Endothelial cell of umbilical vein (primary cell): ENCODE measurements at regions not wholly inside any gene's neighbourhood (a gene's known extent, or its start where the extent isn't known, plus 50 kb on each side); places are given as distances from the start of the nearest gene placed in this dataset.

Experiments
- BruUV-seq: library from RNA; stranded (reverse); fragments of 400-500 nt; replicated peaks from 2 replicates; lab custom pipeline; 2021; lab: Mats Ljungman, UMichigan
- CTCF ChIA-PET: fragments of 300-600, 350-600 bp; sonication (Branson Sonifier 250); formaldehyde crosslinking; loops from one replicate; lab custom pipeline; 2021; ENCODE audit warnings: antibody characterized with exemption, inconsistent platforms; lab: Charles Lee
- POLR2A ChIA-PET: fragments of 300-600, 350-600 bp; sonication (Branson Sonifier 250); formaldehyde crosslinking; loops from one replicate; lab custom pipeline; 2021; ENCODE audit warnings: antibody characterized with exemption, inconsistent platforms; lab: Charles Lee
- DNase-seq: peaks from one replicate; pipeline ENCODE4 v3.0.0-alpha.2; 2011; ENCODE audit warnings: low read depth, low spot score
- FAIRE-seq: peaks from 2 replicates; lab custom pipeline; 2011; peaks lifted over from hg19 to GRCh38; lab: Jason Lieb, UNC
- H2AFZ ChIP-seq: 2 replicates; pipeline ENCODE4 v1.6.0; 2012; ENCODE audit warnings: low read depth, low read length, control low read depth, inconsistent platforms
- H3K27ac ChIP-seq: 2 replicates; pipeline ENCODE4 v1.5.1; 2011; ENCODE audit warnings: low read depth, mild to moderate bottlenecking, control low read depth, low read length, moderate library complexity; ENCODE audit not compliant: insufficient read depth
- H3K27me3 ChIP-seq, 2 experiments: 2 replicates each; pipeline versions ENCODE4 v1.6.0 to v1.6.1; 2011; ENCODE audit warnings: low read length in 2 of 2, mixed read lengths in 1 of 2; ENCODE audit not compliant: control insufficient read depth in 2 of 2, insufficient read depth in 2 of 2
- H3K36me3 ChIP-seq, 2 experiments: 2 replicates in 1 of 2; 3 replicates in 1 of 2; pipeline ENCODE4 v1.5.1; 2011; ENCODE audit warnings: low read length in 2 of 2, mild to moderate bottlenecking in 1 of 2, moderate library complexity in 1 of 2; ENCODE audit not compliant: control insufficient read depth in 2 of 2, insufficient read depth in 2 of 2; ENCODE audit errors: extremely low read depth in 1 of 2
- H3K4me1 ChIP-seq: 3 replicates; pipeline ENCODE4 v1.5.1; 2011; ENCODE audit warnings: mild to moderate bottlenecking, low read length; ENCODE audit not compliant: control insufficient read depth, insufficient read depth; ENCODE audit errors: extremely low read depth
- H3K4me2 ChIP-seq: 2 replicates; pipeline ENCODE4 v1.6.1; 2011; ENCODE audit warnings: low read length, control low read depth, mixed read lengths; ENCODE audit not compliant: insufficient read depth
- H3K4me3 ChIP-seq, 3 experiments: fragments of 200-600 bp in 1 of 3; sonication (generic), shearing (Covaris generic) in 1 of 3; replicated peaks in 1 of 3; 2 replicates each; pipeline ENCODE4 v1.5.1; 2011 to 2016; ENCODE audit warnings: control low read depth in 3 of 3, low read length in 3 of 3, mild to moderate bottlenecking in 2 of 3, inconsistent platforms in 1 of 3, low read depth in 1 of 3, moderate library complexity in 1 of 3; ENCODE audit not compliant: insufficient read depth in 1 of 3
- H3K79me2 ChIP-seq: 2 replicates; pipeline ENCODE4 v1.6.0; 2012; ENCODE audit warnings: low read length, inconsistent platforms; ENCODE audit not compliant: control insufficient read depth, insufficient read depth
- H3K9ac ChIP-seq: replicated peaks from 2 replicates; pipeline ENCODE3; 2011; ENCODE audit warnings: low read length, control low read depth; ENCODE audit not compliant: insufficient read depth; ENCODE audit errors: extremely low read depth
- H3K9me1 ChIP-seq: replicated peaks from 3 replicates; pipeline ENCODE4 v1.6.0; 2011; ENCODE audit warnings: mild to moderate bottlenecking, low read length; ENCODE audit not compliant: control insufficient read depth, insufficient read depth; ENCODE audit errors: extremely low read depth
- H3K9me3 ChIP-seq: replicated peaks from 2 replicates; pipeline ENCODE4 v1.5.1; 2012; ENCODE audit warnings: low read length, inconsistent platforms; ENCODE audit not compliant: control insufficient read depth, insufficient read depth
- H4K20me1 ChIP-seq: replicated peaks from 2 replicates; pipeline ENCODE3; 2011; ENCODE audit warnings: mild to moderate bottlenecking, low read length; ENCODE audit not compliant: control insufficient read depth, insufficient read depth; ENCODE audit errors: extremely low read depth
- CTCF ChIP-seq, 2 donors: IDR thresholded peaks; 1 replicate in 1 of 2; 2 replicates in 1 of 2; pipeline ENCODE4 v1.5.1; 2011; ENCODE audit warnings: low read length in 2 of 2, mild to moderate bottlenecking in 2 of 2, moderate library complexity in 2 of 2, control low read depth in 1 of 2, inconsistent platforms in 1 of 2, low read depth in 1 of 2; ENCODE audit not compliant: insufficient read depth in 1 of 2; ENCODE audit errors: extremely low read depth in 1 of 2
- EZH2 ChIP-seq: IDR thresholded peaks from 2 replicates; pipeline ENCODE4 v1.6.1; 2012; ENCODE audit warnings: borderline replicate concordance, low read depth, mild to moderate bottlenecking, moderate library complexity, low read length, inconsistent platforms; ENCODE audit not compliant: severe bottlenecking
- FOS ChIP-seq: IDR thresholded peaks from 2 replicates; pipeline ENCODE4 v1.6.1; 2011; ENCODE audit warnings: mild to moderate bottlenecking, low read length, moderate library complexity, borderline replicate concordance; ENCODE audit not compliant: insufficient read depth
- GATA2 ChIP-seq: IDR thresholded peaks from 2 replicates; pipeline ENCODE4 v1.7.0; 2011; ENCODE audit warnings: low read depth, mild to moderate bottlenecking, moderate library complexity, mixed read lengths, low read length; ENCODE audit not compliant: insufficient read length, insufficient read depth
- JUN ChIP-seq: IDR thresholded peaks from 2 replicates; pipeline ENCODE4 v1.6.1; 2011; ENCODE audit warnings: borderline replicate concordance, low read depth; ENCODE audit not compliant: insufficient read length, insufficient read depth
- MAX ChIP-seq: IDR thresholded peaks from 2 replicates; pipeline ENCODE4 v1.6.1; 2011; ENCODE audit not compliant: insufficient read depth, insufficient read length
- MYC ChIP-seq: IDR thresholded peaks from one replicate; pipeline ENCODE4 v1.6.1; 2011; ENCODE audit warnings: mild to moderate bottlenecking, low read depth, low read length
- POLR2A ChIP-seq: IDR thresholded peaks from 2 replicates; pipeline ENCODE4 v1.6.1; 2012; ENCODE audit warnings: low read depth, mild to moderate bottlenecking, control low read depth, low read length
- POLR2AphosphoS5 ChIP-seq: IDR thresholded peaks from 2 replicates; pipeline ENCODE4 v1.6.1; 2012; ENCODE audit warnings: low read depth, mild to moderate bottlenecking, control low read depth, low read length, moderate library complexity; ENCODE audit not compliant: insufficient read depth
- dilution Hi-C: fragments of 300-500 bp; cut with MboI; formaldehyde crosslinking; loops from one replicate; pipeline ENCODE4 v1.15.0; 2019; ENCODE audit warnings: low sequenced_read_pairs; ENCODE audit not compliant: extremely low pct_ligation_motif_present
- intact Hi-C: fragments of 100-400 bp; cut with micrococcal nuclease; formaldehyde crosslinking; loops from one replicate; pipeline ENCODE4 v1.10.0; 2022

- no peak overlapping the region for H3K4me3 ChIP-seq
Observed at GRCh38 chr4:188329521-188329920, 190.3 kb downstream of the TRIML1 start.

More at GRCh38 chr4:188329521-188329920, 190.3 kb downstream of the TRIML1 start:
- H3K9ac ChIP-seq, result no peak overlapping the region
- H3K9me3 ChIP-seq, result peaks cover 5% of the 10 kb centered on the region
- H3K9me1 ChIP-seq, result no peaks in the 10 kb centered on the region
- intact Hi-C loops (no loop called here), dilution Hi-C loops (no loop called here)
- H3K79me2 ChIP-seq, result no peaks in the 10 kb centered on the region
- no peak overlapping the region for H3K27ac ChIP-seq
- CTCF ChIA-PET, result no interaction called here
- DNase-seq, result no peak
- no peaks in the 10 kb centered on the region for H3K36me3 ChIP-seq
- no peak overlapping the region for H3K4me2 ChIP-seq
- POLR2A ChIA-PET, result no interaction called here
- BruUV-seq, result no TSS peak
- no peak for TF ChIP-seq JUN
- TF ChIP-seq GATA2, result no peak
- no peak for TF ChIP-seq CTCF (IDR thresholded peaks at IDR 0.05; ENCODE audit: extremely low read depth in 1 of 2, insufficient read depth in 1 of 2, low read depth in 1 of 2, low read length in 2 of 2)
- TF ChIP-seq MYC, result no peak
- TF ChIP-seq FOS, result no peak
- no peak for TF ChIP-seq POLR2AphosphoS5
- no peak for TF ChIP-seq POLR2A
- no peak for TF ChIP-seq EZH2
- no peak for TF ChIP-seq MAX
- no peak overlapping the region for H2AFZ ChIP-seq
- FAIRE-seq, result no peak
- H3K27me3 ChIP-seq, result no peaks in the 10 kb centered on the region
- no peaks in the 10 kb centered on the region for H4K20me1 ChIP-seq
- H3K4me1 ChIP-seq, result no peaks in the 10 kb centered on the region
